GM23338 (cell line): ENCODE measurements at regions not wholly inside any gene's neighbourhood (a gene's known extent, or its start where the extent isn't known, plus 50 kb on each side); places are given as distances from the start of the nearest gene placed in this dataset.

Experiments used
- ATAC-seq: fragments of 200-7000 bp; cut with Tn5 transposase; 3 replicates; pipeline ENCODE4 v1.9.1; 2020
- DNase-seq: peaks from one replicate; pipeline ENCODE4 v3.0.0-alpha.2; 2015; ENCODE audit warnings: low spot score
- H2AFZ ChIP-seq: fragments of 200-600 bp; sonication (generic); 2 replicates; pipeline ENCODE4 v1.8.0; 2016; ENCODE audit warnings: antibody characterized with exemption, mild to moderate bottlenecking, moderate library complexity
- H3F3A ChIP-seq: fragments of 200-600 bp; sonication (generic); replicated peaks from 2 replicates; pipeline ENCODE4 v1.8.0; 2017; ENCODE audit warnings: antibody characterized with exemption, mixed run types, low read depth
- H3K27ac ChIP-seq: fragments of 200-600 bp; sonication (generic); 2 replicates; pipeline ENCODE4 v1.6.1; 2016; ENCODE audit warnings: low read depth
- H3K27me3 ChIP-seq: fragments of 200-600 bp; sonication (generic); 2 replicates; pipeline ENCODE4 v1.8.0; 2016; ENCODE audit warnings: mild to moderate bottlenecking, mixed run types, moderate library complexity; ENCODE audit not compliant: insufficient read depth
- H3K36me3 ChIP-seq: fragments of 200-600 bp; sonication (generic); 2 replicates; pipeline ENCODE4 v1.8.0; 2016; ENCODE audit warnings: mild to moderate bottlenecking; ENCODE audit not compliant: insufficient read depth
- H3K4me1 ChIP-seq: fragments of 200-600 bp; sonication (generic); 2 replicates; pipeline ENCODE4 v1.8.0; 2016; ENCODE audit warnings: mild to moderate bottlenecking, moderate library complexity; ENCODE audit not compliant: insufficient read depth
- H3K4me2 ChIP-seq: fragments of 200-600 bp; sonication (generic); 2 replicates; pipeline ENCODE4 v1.7.1; 2017; ENCODE audit warnings: mixed run types
- H3K4me3 ChIP-seq: fragments of 200-600 bp; sonication (generic); 2 replicates; pipeline ENCODE4 v1.6.1; 2016; ENCODE audit warnings: mixed run types
- H3K79me2 ChIP-seq: fragments of 200-600 bp; sonication (generic); replicated peaks from 2 replicates; pipeline ENCODE4 v1.8.0; 2017; ENCODE audit warnings: mild to moderate bottlenecking; ENCODE audit not compliant: insufficient read depth
- H3K9me2 ChIP-seq: fragments of 200-600 bp; sonication (generic); 2 replicates; pipeline ENCODE4 v1.8.0; 2017; ENCODE audit not compliant: insufficient read depth
- H4K20me1 ChIP-seq: fragments of 200-600 bp; sonication (generic); replicated peaks from 2 replicates; pipeline ENCODE4 v1.8.0; 2017; ENCODE audit warnings: mild to moderate bottlenecking; ENCODE audit not compliant: insufficient read depth
- H3K27ac Mint-ChIP-seq: 2 replicates; pipeline ENCODE4 v1.8.0; 2020; ENCODE audit warnings: inconsistent platforms, mild to moderate bottlenecking, moderate library complexity, mixed read lengths
- H3K27me3 Mint-ChIP-seq: 3 replicates; pipeline ENCODE4 v1.8.0; 2022; ENCODE audit warnings: low read depth, mild to moderate bottlenecking, moderate library complexity, mixed read lengths, inconsistent platforms; ENCODE audit not compliant: insufficient read depth, poor library complexity
- H3K36me3 Mint-ChIP-seq: 3 replicates; pipeline ENCODE4 v1.8.0; 2021; ENCODE audit warnings: low read depth, mild to moderate bottlenecking, inconsistent platforms, moderate library complexity, mixed read lengths
- H3K4me1 Mint-ChIP-seq: 3 replicates; pipeline ENCODE4 v1.8.0; 2020; ENCODE audit warnings: mild to moderate bottlenecking, inconsistent platforms, mixed read lengths
- H3K4me3 Mint-ChIP-seq: 3 replicates; pipeline ENCODE4 v1.8.0; 2021; ENCODE audit warnings: moderate library complexity, mild to moderate bottlenecking, inconsistent platforms, mixed read lengths
- H3K9me3 Mint-ChIP-seq: 3 replicates; pipeline ENCODE4 v1.8.0; 2020; ENCODE audit warnings: moderate library complexity, mild to moderate bottlenecking, inconsistent platforms, mixed read lengths
- NANOG ChIP-seq: IDR thresholded peaks from 2 replicates; pipeline ENCODE4 v1.6.1; 2016; ENCODE audit warnings: antibody characterized with exemption, borderline replicate concordance
- STAT1 ChIP-seq: IDR thresholded peaks from one replicate; pipeline ENCODE4 v1.6.1; 2016; ENCODE audit warnings: antibody characterized with exemption; ENCODE audit not compliant: unreplicated experiment
- ZNF114 ChIP-seq: fragments of 250-450 bp; sonication (Bioruptor Pico); IDR thresholded peaks from 2 replicates; pipeline ENCODE4 v1.5.0; 2020; ENCODE audit warnings: mild to moderate bottlenecking, moderate library complexity
- TF ChIP-seq, protein P1 (sequence below): IDR thresholded peaks from 2 replicates; pipeline ENCODE4 v1.6.1; 2016; ENCODE audit warnings: antibody characterized with exemption
- TF ChIP-seq, protein P2 (sequence below): fragments of 250-450 bp; sonication (Bioruptor Pico); IDR thresholded peaks from 2 replicates; pipeline ENCODE4 v1.5.0; 2020; ENCODE audit warnings: mild to moderate bottlenecking, moderate library complexity

DNA sequence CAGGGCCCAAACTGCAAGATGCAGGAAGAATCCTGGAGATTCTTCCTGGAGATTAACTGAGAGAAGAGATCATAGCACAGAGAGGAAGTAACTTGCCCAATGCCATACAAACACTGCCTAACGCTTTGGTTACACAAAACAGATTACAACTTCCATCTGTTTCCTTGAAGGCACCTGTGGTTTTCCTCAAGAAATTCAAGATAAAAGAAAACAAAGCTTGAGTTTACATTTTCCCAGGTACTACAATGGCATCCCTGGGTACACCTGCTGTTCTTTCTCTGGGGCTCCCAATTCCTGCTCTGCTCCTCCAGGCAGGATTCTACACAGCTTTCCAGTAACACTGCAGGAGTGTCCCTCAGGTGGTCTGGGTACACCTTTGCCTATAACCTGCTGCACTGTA lies 781.9 kb upstream of the ID2 start:
- Histone ChIP-seq H2AFZ (no peak overlapping the region), H3K36me3 (peaks cover 7% of the 10 kb centered on the region; the same call in 1 of the 2 replicates), H3F3A (peaks cover 14% of the 10 kb centered on the region; the same call in 1 of the 2 replicates), H3K4me2 (peak overlapping the region; percentile 48), H3K79me2 (no peaks in the 10 kb centered on the region), H3K9me2 (peaks cover 16% of the 10 kb centered on the region), H3K4me3 (no peak overlapping the region), H3K27ac (peak overlapping the region; percentile 90), H4K20me1 (no peaks in the 10 kb centered on the region), H3K27me3 (no peaks in the 10 kb centered on the region), H3K4me1 (peaks cover 26% of the 10 kb centered on the region)
- ATAC-seq (peak; percentile 93), DNase-seq (peak; percentile 62)
- Mint-ChIP-seq H3K9me3 (peaks cover 24% of the 10 kb centered on the region), H3K27ac (peak overlapping the region; percentile 7; the same call in 1 of the 2 replicates), H3K4me1 (peaks cover 42% of the 10 kb centered on the region), H3K27me3 (peaks cover 2% of the 10 kb centered on the region), H3K4me3 (no peak overlapping the region; the same call in 2 of the 3 replicates), H3K36me3 (peaks cover 58% of the 10 kb centered on the region)
- TF ChIP-seq, protein P1, sequence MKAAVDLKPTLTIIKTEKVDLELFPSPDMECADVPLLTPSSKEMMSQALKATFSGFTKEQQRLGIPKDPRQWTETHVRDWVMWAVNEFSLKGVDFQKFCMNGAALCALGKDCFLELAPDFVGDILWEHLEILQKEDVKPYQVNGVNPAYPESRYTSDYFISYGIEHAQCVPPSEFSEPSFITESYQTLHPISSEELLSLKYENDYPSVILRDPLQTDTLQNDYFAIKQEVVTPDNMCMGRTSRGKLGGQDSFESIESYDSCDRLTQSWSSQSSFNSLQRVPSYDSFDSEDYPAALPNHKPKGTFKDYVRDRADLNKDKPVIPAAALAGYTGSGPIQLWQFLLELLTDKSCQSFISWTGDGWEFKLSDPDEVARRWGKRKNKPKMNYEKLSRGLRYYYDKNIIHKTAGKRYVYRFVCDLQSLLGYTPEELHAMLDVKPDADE, result 0 out of 2 replicates have a peak, but pooled peaks have one; percentile 19
- TF ChIP-seq, protein P2, sequence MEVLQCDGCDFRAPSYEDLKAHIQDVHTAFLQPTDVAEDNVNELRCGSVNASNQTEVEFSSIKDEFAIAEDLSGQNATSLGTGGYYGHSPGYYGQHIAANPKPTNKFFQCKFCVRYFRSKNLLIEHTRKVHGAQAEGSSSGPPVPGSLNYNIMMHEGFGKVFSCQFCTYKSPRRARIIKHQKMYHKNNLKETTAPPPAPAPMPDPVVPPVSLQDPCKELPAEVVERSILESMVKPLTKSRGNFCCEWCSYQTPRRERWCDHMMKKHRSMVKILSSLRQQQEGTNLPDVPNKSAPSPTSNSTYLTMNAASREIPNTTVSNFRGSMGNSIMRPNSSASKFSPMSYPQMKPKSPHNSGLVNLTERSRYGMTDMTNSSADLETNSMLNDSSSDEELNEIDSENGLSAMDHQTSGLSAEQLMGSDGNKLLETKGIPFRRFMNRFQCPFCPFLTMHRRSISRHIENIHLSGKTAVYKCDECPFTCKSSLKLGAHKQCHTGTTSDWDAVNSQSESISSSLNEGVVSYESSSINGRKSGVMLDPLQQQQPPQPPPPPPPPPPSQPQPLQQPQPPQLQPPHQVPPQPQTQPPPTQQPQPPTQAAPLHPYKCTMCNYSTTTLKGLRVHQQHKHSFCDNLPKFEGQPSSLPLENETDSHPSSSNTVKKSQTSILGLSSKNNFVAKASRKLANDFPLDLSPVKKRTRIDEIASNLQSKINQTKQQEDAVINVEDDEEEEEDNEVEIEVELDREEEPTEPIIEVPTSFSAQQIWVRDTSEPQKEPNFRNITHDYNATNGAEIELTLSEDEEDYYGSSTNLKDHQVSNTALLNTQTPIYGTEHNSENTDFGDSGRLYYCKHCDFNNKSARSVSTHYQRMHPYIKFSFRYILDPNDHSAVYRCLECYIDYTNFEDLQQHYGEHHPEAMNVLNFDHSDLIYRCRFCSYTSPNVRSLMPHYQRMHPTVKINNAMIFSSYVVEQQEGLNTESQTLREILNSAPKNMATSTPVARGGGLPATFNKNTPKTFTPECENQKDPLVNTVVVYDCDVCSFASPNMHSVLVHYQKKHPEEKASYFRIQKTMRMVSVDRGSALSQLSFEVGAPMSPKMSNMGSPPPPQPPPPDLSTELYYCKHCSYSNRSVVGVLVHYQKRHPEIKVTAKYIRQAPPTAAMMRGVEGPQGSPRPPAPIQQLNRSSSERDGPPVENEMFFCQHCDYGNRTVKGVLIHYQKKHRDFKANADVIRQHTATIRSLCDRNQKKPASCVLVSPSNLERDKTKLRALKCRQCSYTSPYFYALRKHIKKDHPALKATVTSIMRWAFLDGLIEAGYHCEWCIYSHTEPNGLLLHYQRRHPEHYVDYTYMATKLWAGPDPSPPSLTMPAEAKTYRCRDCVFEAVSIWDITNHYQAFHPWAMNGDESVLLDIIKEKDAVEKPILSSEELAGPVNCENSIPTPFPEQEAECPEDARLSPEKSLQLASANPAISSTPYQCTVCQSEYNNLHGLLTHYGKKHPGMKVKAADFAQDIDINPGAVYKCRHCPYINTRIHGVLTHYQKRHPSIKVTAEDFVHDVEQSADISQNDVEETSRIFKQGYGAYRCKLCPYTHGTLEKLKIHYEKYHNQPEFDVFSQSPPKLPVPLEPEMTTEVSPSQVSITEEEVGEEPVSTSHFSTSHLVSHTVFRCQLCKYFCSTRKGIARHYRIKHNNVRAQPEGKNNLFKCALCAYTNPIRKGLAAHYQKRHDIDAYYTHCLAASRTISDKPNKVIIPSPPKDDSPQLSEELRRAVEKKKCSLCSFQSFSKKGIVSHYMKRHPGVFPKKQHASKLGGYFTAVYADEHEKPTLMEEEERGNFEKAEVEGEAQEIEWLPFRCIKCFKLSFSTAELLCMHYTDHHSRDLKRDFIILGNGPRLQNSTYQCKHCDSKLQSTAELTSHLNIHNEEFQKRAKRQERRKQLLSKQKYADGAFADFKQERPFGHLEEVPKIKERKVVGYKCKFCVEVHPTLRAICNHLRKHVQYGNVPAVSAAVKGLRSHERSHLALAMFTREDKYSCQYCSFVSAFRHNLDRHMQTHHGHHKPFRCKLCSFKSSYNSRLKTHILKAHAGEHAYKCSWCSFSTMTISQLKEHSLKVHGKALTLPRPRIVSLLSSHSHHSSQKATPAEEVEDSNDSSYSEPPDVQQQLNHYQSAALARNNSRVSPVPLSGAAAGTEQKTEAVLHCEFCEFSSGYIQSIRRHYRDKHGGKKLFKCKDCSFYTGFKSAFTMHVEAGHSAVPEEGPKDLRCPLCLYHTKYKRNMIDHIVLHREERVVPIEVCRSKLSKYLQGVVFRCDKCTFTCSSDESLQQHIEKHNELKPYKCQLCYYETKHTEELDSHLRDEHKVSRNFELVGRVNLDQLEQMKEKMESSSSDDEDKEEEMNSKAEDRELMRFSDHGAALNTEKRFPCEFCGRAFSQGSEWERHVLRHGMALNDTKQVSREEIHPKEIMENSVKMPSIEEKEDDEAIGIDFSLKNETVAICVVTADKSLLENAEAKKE, result peak; percentile 71; the same call in 1 of the 2 replicates
- TF ChIP-seq NANOG (peak; percentile 6; the same call in 1 of the 2 replicates), ZNF114 (CRISPR knock-in tag) (no peak)

DNA sequence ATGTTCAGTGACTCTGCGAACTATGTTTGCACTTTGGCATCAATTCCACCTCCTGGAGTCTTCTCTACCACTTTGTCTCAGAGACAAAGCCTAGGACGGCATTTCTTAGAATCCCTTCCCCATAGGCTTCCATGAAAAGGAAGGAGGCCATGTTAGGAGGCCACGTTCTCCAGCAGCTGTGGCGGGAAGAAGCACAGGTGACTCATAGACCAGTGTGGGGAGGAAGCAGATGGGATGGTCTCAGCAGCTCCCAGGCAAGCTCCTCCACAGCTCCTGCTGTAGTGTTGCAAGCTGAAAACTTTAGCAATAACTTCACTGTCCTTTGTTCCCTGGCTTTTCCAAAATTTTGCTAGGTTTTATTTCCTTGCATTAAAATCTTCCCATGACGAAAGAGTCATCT lies 781.3 kb upstream of the ID2 start:
- ATAC-seq (no peak; the same call in 2 of the 3 replicates), DNase-seq (no peak)
- Histone ChIP-seq H3K4me1 (peaks cover 26% of the 10 kb centered on the region), H3K27ac (peak overlapping the region; percentile 90), H4K20me1 (no peaks in the 10 kb centered on the region), H3K9me2 (peaks cover 13% of the 10 kb centered on the region), H3K79me2 (no peaks in the 10 kb centered on the region), H3K27me3 (no peaks in the 10 kb centered on the region), H3F3A (peaks cover 14% of the 10 kb centered on the region; the same call in 1 of the 2 replicates), H3K36me3 (peaks cover 7% of the 10 kb centered on the region; the same call in 1 of the 2 replicates), H3K4me3 (no peak overlapping the region), H2AFZ (no peak overlapping the region), H3K4me2 (peak overlapping the region; percentile 48)
- Mint-ChIP-seq H3K4me3 (no peak overlapping the region), H3K4me1 (peaks cover 43% of the 10 kb centered on the region), H3K36me3 (peaks cover 52% of the 10 kb centered on the region), H3K27ac (no peak overlapping the region), H3K27me3 (peaks cover 2% of the 10 kb centered on the region), H3K9me3 (peaks cover 24% of the 10 kb centered on the region)
- TF ChIP-seq, protein P2, result peak; percentile 81
- TF ChIP-seq ZNF114 (CRISPR knock-in tag), result no peak
- no peak for TF ChIP-seq STAT1
